Left colon (tissue), 2 donors: ENCODE measurements at regions not wholly inside any gene's neighbourhood (a gene's known extent, or its start where the extent isn't known, plus 50 kb on each side); places are given as distances from the start of the nearest gene placed in this dataset.
"Not testable (repeated sequence)": the region's sequence is repeated elsewhere in the genome, so short reads cannot be mapped to it uniquely, and the experiment has no call there.

Source experiments
- ATAC-seq: fragments of 200-7000 bp; cut with Tn5 transposase; one replicate; pipeline ENCODE4 v1.9.1; 2020; ENCODE audit warnings: mild to moderate bottlenecking, moderate library complexity
- DNase-seq, 2 donors: peaks; one replicate each; pipeline ENCODE4 v3.0.0-alpha.2; 2020
- intact Hi-C, 2 donors: fragments of 100-400 bp; cut with DNase I in 1 of 2; cut with micrococcal nuclease in 1 of 2; formaldehyde crosslinking; loops; one replicate each; pipeline versions ENCODE4 v1.11.2 to v1.14.0; 2022; cut with DNase I, micrococcal nuclease
- donor health status: DM: no; HTN: no; CAD: no.
- donor health status: DM: yes; HTN: yes; CAD: no.

- ATAC-seq (no peak), DNase-seq (no peak)
- intact Hi-C loops, result no loop called here
Measured at GRCh38 chr5:164098979-164099378, 593.6 kb downstream of the MAT2B start.

GRCh38 chr5:164115420-164115819 lies 610.0 kb downstream of the MAT2B start:
- intact Hi-C loops, result no loop called here
- DNase-seq (no peak), ATAC-seq (no peak)

GRCh38 chr5:164119806-164120447 lies 614.5 kb downstream of the MAT2B start:
- intact Hi-C loops, result no loop called here
- ATAC-seq (no peak), DNase-seq (no peak)

GRCh38 chr5:164127527-164127926 lies 622.1 kb downstream of the MAT2B start:
- DNase-seq, result no peak
- intact Hi-C loops, result no loop called here
- ATAC-seq, result no peak

GRCh38 chr5:164132358-164132757 lies 626.9 kb downstream of the MAT2B start:
- intact Hi-C loops, result no loop called here
- ATAC-seq (no peak), DNase-seq (no peak)

GRCh38 chr5:164137095-164137494 lies 631.7 kb downstream of the MAT2B start:
- ATAC-seq, result no peak
- intact Hi-C loops, result no loop called here

GRCh38 chr5:164139423-164139822 lies 634.0 kb downstream of the MAT2B start:
- ATAC-seq (no peak), DNase-seq (no peak)
- intact Hi-C loops, result no loop called here

More at GRCh38 chr5:164137095-164137494, 631.7 kb downstream of the MAT2B start:
- DNase-seq, result no peak

GRCh38 chr5:164145458-164145857 lies 640.0 kb downstream of the MAT2B start:
- DNase-seq (no peak), ATAC-seq (no peak)
- intact Hi-C loops, result no loop called here

GRCh38 chr5:164146223-164146622 lies 640.8 kb downstream of the MAT2B start:
- DNase-seq (no peak), ATAC-seq (no peak)
- intact Hi-C loops, result no loop called here

GRCh38 chr5:164148292-164148691 lies 642.9 kb downstream of the MAT2B start:
- no peak for DNase-seq
- intact Hi-C loops, result no loop called here
- ATAC-seq, result no peak

GRCh38 chr5:164152539-164152938 lies 647.1 kb downstream of the MAT2B start:
- ATAC-seq, intact Hi-C loops, DNase-seq: not testable (repeated sequence)

GRCh38 chr5:164153469-164154172 lies 648.2 kb downstream of the MAT2B start:
- DNase-seq (no peak), ATAC-seq (no peak)
- intact Hi-C loops, result no loop called here

GRCh38 chr5:164170814-164171213 lies 665.4 kb downstream of the MAT2B start:
- no peak for ATAC-seq
- DNase-seq, result no peak
- intact Hi-C loops, result no loop called here

- DNase-seq, result no peak
- no peak for ATAC-seq
- intact Hi-C loops, result no loop called here
Measured at GRCh38 chr5:164175083-164175482, 669.7 kb downstream of the MAT2B start.

GRCh38 chr5:164179406-164179805 lies 674.0 kb downstream of the MAT2B start:
- intact Hi-C loops, result no loop called here
- DNase-seq (no peak), ATAC-seq (no peak)

- DNase-seq (no peak), ATAC-seq (no peak)
- intact Hi-C loops, result no loop called here
Measured at GRCh38 chr5:164181604-164182003, 676.2 kb downstream of the MAT2B start.

- intact Hi-C loops, result no loop called here
- no peak for DNase-seq
- no peak for ATAC-seq
Measured at GRCh38 chr5:164184158-164184557, 678.7 kb downstream of the MAT2B start.

GRCh38 chr5:164185000-164185399 lies 679.6 kb downstream of the MAT2B start:
- ATAC-seq (no peak), DNase-seq (no peak)
- intact Hi-C loops, result no loop called here

- no peak for DNase-seq
- ATAC-seq, result no peak
- intact Hi-C loops, result no loop called here
Measured at GRCh38 chr5:164186550-164186949, 681.1 kb downstream of the MAT2B start.

GRCh38 chr5:164187785-164188184 lies 682.4 kb downstream of the MAT2B start:
- DNase-seq (no peak), ATAC-seq (no peak)
- intact Hi-C loops, result no loop called here

GRCh38 chr5:164188733-164189148 lies 683.3 kb downstream of the MAT2B start:
- intact Hi-C loops, result no loop called here
- DNase-seq (no peak), ATAC-seq (no peak)
